ENCODE measurements at regions not wholly inside any gene's neighbourhood (a gene's known extent, or its start where the extent isn't known, plus 50 kb on each side); places are given as distances from the start of the nearest gene placed in this dataset.

DNA sequence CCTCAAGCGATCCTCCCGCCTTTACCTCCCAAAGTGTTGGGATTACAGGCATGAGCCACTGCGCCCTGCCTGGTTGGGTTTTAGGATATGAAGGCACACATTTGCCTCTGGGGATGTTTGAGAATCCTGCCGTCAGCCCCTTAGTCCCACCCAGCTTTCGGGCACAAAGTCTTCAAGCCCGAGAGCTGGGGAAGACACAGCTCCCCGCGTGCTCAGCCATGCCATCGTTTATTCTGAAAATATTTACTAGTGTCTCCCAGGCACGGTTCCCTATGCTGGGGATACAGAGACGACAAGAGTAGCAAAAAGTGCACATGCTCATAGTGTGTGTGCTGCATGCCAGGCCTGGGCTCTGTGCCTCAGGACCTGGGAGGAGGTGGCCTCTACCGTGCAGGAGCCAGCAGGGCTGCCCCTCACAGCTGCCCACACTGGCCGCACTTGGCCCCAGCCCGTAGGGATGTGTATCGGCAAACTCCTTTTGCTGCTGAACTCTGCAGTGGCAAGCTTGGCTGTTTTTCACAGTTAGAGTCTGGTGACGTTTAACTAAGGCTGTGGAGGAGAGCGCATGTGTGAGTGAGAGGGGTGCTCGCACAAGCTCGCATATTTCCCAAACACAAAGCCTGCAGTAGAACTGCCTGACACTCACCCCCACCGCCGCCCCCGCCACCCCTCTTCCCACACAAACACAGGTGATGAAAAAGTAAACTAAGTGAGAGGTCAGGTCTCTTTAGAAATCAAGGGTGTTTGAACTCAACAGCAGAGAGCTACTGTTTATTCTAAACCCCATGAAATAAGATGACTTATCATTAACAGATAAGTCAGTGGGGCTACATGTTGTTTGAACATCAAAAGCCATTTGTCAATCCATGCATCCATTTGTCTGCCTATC lies 266.4 kb downstream of the MRTFB start:
- TF ChIP-seq, protein P1, sequence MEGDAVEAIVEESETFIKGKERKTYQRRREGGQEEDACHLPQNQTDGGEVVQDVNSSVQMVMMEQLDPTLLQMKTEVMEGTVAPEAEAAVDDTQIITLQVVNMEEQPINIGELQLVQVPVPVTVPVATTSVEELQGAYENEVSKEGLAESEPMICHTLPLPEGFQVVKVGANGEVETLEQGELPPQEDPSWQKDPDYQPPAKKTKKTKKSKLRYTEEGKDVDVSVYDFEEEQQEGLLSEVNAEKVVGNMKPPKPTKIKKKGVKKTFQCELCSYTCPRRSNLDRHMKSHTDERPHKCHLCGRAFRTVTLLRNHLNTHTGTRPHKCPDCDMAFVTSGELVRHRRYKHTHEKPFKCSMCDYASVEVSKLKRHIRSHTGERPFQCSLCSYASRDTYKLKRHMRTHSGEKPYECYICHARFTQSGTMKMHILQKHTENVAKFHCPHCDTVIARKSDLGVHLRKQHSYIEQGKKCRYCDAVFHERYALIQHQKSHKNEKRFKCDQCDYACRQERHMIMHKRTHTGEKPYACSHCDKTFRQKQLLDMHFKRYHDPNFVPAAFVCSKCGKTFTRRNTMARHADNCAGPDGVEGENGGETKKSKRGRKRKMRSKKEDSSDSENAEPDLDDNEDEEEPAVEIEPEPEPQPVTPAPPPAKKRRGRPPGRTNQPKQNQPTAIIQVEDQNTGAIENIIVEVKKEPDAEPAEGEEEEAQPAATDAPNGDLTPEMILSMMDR (IDR thresholded peaks at IDR 0.05) = no peak
- TF ChIP-seq POLR2AphosphoS5 (IDR thresholded peaks at IDR 0.05) = no peak

Data from transverse colon (tissue), 4 donors.